Keratinocyte (primary cell): ENCODE measurements at regions not wholly inside any gene's neighbourhood (a gene's known extent, or its start where the extent isn't known, plus 50 kb on each side); places are given as distances from the start of the nearest gene placed in this dataset.

Experiments used
- EZH2 ChIP-seq: IDR thresholded peaks from one replicate; pipeline ENCODE4 v1.6.1; 2012; ENCODE audit warnings: inconsistent platforms, mild to moderate bottlenecking, low read length, moderate library complexity
- TF ChIP-seq, protein P1 (sequence below), 3 experiments: IDR thresholded peaks in 1 of 3; conservative IDR thresholded peaks in 1 of 3; optimal IDR thresholded peaks in 1 of 3; 2 replicates in 2 of 3; 3 replicates in 1 of 3; pipeline versions ENCODE3 to v1.5.1; 2011; ENCODE audit warnings: low read length in 3 of 3, mild to moderate bottlenecking in 3 of 3, moderate library complexity in 2 of 3, control low read depth in 1 of 3, inconsistent platforms in 1 of 3; ENCODE audit not compliant: insufficient read depth in 2 of 3; ENCODE audit errors: extremely low read depth in 1 of 3

DNA sequence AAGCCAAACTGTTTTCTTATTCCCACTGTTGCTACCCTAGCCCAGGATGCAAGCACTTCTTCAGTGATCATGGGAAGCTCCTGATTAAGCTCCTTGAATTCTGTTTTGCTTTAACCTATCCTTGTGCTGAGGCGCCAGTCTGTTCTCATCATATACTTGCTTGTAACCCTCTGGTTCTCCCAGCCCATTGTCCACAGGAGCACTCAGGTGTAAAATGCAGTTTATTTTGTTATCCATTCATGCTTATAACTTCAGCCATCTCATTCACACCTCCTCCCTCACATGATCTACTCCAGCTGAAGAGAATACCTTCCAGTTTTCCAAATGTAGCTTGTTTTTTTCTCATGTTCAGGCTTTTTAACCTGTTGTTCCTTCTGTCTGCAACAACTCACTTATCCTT lies 402.1 kb upstream of the BRINP1 start:
- TF ChIP-seq, protein P1, sequence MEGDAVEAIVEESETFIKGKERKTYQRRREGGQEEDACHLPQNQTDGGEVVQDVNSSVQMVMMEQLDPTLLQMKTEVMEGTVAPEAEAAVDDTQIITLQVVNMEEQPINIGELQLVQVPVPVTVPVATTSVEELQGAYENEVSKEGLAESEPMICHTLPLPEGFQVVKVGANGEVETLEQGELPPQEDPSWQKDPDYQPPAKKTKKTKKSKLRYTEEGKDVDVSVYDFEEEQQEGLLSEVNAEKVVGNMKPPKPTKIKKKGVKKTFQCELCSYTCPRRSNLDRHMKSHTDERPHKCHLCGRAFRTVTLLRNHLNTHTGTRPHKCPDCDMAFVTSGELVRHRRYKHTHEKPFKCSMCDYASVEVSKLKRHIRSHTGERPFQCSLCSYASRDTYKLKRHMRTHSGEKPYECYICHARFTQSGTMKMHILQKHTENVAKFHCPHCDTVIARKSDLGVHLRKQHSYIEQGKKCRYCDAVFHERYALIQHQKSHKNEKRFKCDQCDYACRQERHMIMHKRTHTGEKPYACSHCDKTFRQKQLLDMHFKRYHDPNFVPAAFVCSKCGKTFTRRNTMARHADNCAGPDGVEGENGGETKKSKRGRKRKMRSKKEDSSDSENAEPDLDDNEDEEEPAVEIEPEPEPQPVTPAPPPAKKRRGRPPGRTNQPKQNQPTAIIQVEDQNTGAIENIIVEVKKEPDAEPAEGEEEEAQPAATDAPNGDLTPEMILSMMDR (optimal IDR thresholded peaks at IDR 0.05 in 1 of 3, IDR thresholded peaks at IDR 0.05 in 1 of 3, conservative IDR thresholded peaks at IDR 0.05 in 1 of 3; ENCODE audit: extremely low read depth in 1 of 3, insufficient read depth in 2 of 3, low read length in 3 of 3), result no peak
- no peak for TF ChIP-seq EZH2
